Panc1 (cell line): ENCODE measurements at regions not wholly inside any gene's neighbourhood (a gene's known extent, or its start where the extent isn't known, plus 50 kb on each side); places are given as distances from the start of the nearest gene placed in this dataset.

ENCODE experiments used
- ATAC-seq: fragments of 200-7000 bp; cut with Tn5 transposase; 2 replicates; pipeline ENCODE4 v1.9.1; 2020; ENCODE audit warnings: mild to moderate bottlenecking, moderate library complexity
- BruUV-seq: library from RNA; stranded (reverse); fragments of 400-500 nt; replicated peaks from 2 replicates; lab custom pipeline; 2021; lab: Mats Ljungman, UMichigan
- CTCF ChIA-PET: fragments of 300-600 bp; sonication (Branson Sonifier 250); formaldehyde crosslinking; loops from one replicate; lab custom pipeline; 2022; ENCODE audit warnings: antibody characterized with exemption; lab: Charles Lee
- POLR2A ChIA-PET: fragments of 300-600 bp; sonication (Branson Sonifier 250); formaldehyde crosslinking; loops from one replicate; lab custom pipeline; 2022; ENCODE audit warnings: antibody characterized with exemption; lab: Charles Lee
- DNase-seq: peaks from one replicate; pipeline ENCODE4 v3.0.0-alpha.2; 2010; ENCODE audit warnings: low read depth, low spot score
- H3K27ac ChIP-seq: 2 replicates; pipeline ENCODE4 v1.5.1; 2011; ENCODE audit warnings: mild to moderate bottlenecking, low read length, inconsistent platforms
- H3K27me3 ChIP-seq: fragments of 200-500 bp; sonication (Bioruptor generic); 2 replicates; pipeline ENCODE4 v1.6.0; 2014; ENCODE audit warnings: low read length, inconsistent platforms; ENCODE audit not compliant: control insufficient read depth, insufficient read depth
- H3K36me3 ChIP-seq: fragments of 200-500 bp; sonication (Bioruptor generic); 2 replicates; pipeline ENCODE4 v1.5.1; 2014; ENCODE audit warnings: inconsistent platforms, mild to moderate bottlenecking, low read length, moderate library complexity; ENCODE audit not compliant: control insufficient read depth, insufficient read depth
- H3K4me1 ChIP-seq: 2 replicates; pipeline ENCODE4 v1.5.1; 2011; ENCODE audit warnings: inconsistent platforms, mild to moderate bottlenecking, low read length, moderate library complexity; ENCODE audit not compliant: control insufficient read depth, insufficient read depth
- H3K4me3 ChIP-seq, 2 experiments: 2 replicates each; pipeline ENCODE4 v1.5.1; 2011 to 2012; ENCODE audit warnings: low read depth in 2 of 2, low read length in 2 of 2, mild to moderate bottlenecking in 2 of 2, inconsistent platforms in 1 of 2, moderate library complexity in 1 of 2
- H3K9me3 ChIP-seq: fragments of 200-500 bp; sonication (Bioruptor generic); 2 replicates; pipeline ENCODE4 v1.5.1; 2014; ENCODE audit warnings: low read depth, mild to moderate bottlenecking, inconsistent platforms, low read length, moderate library complexity; ENCODE audit not compliant: control insufficient read depth, insufficient read depth
- CTCF ChIP-seq: fragments of 450-650 bp; IDR thresholded peaks from 2 replicates; pipeline ENCODE4 v1.5.1; 2017; ENCODE audit warnings: mild to moderate bottlenecking
- POLR2AphosphoS5 ChIP-seq: IDR thresholded peaks from 2 replicates; pipeline ENCODE4 v1.6.1; 2012; ENCODE audit warnings: mild to moderate bottlenecking, low read depth, low read length, moderate library complexity
- REST ChIP-seq, 2 experiments: IDR thresholded peaks; 2 replicates each; pipeline ENCODE4 v1.6.1; 2011 to 2012; ENCODE audit warnings: low read depth in 2 of 2, control low read depth in 1 of 2, low read length in 1 of 2, mild to moderate bottlenecking in 1 of 2, moderate library complexity in 1 of 2; ENCODE audit not compliant: insufficient read depth in 1 of 2
- SIN3A ChIP-seq: IDR thresholded peaks from 2 replicates; pipeline ENCODE4 v1.6.1; 2012; ENCODE audit warnings: low read depth, mild to moderate bottlenecking, low read length, moderate library complexity, borderline replicate concordance; ENCODE audit not compliant: insufficient read depth
- TCF7L2 ChIP-seq: IDR thresholded peaks from 2 replicates; pipeline ENCODE4 v1.6.1; 2011; ENCODE audit warnings: mild to moderate bottlenecking, low read depth, low read length, inconsistent platforms
- in situ Hi-C: cut with HindIII; loops from 2 replicates; pipeline ENCODE4 v1.10.0; 2016; ENCODE audit warnings: low sequenced_read_pairs, low pct_unique_long_range_greater_than_20kb
- intact Hi-C: fragments of 100-400 bp; cut with micrococcal nuclease; formaldehyde crosslinking; loops from one replicate; pipeline ENCODE4 v1.10.0; 2022; ENCODE audit not compliant: unreplicated experiment

- in situ Hi-C loops = no loop called here
- intact Hi-C loops = no loop called here
- BruUV-seq = no TSS peak
- POLR2A ChIA-PET = no interaction called here
- H3K36me3 ChIP-seq = no peaks in the 10 kb centered on the region
- no peak overlapping the region for H3K27ac ChIP-seq
- ATAC-seq (no peak), DNase-seq (no peak)
- no peaks in the 10 kb centered on the region for H3K4me1 ChIP-seq
- no peaks in the 10 kb centered on the region for H3K9me3 ChIP-seq
- TF ChIP-seq POLR2AphosphoS5 (no peak), REST (IDR thresholded peaks at IDR 0.05; ENCODE audit: insufficient read depth in 1 of 2, low read depth in 2 of 2, low read length in 1 of 2) (no peak), CTCF (no peak), TCF7L2 (no peak), SIN3A (no peak)
- CTCF ChIA-PET = no interaction called here
- no peak overlapping the region for H3K4me3 ChIP-seq
- no peaks in the 10 kb centered on the region for H3K27me3 ChIP-seq
These were observed 332.5 kb downstream of the C4orf33 start for GRCh38 chr4:129428454-129428853.

- no peak overlapping the region for H3K27ac ChIP-seq
- no peaks in the 10 kb centered on the region for H3K4me1 ChIP-seq
- H3K27me3 ChIP-seq = no peaks in the 10 kb centered on the region
- no peaks in the 10 kb centered on the region for H3K36me3 ChIP-seq
- BruUV-seq = no TSS peak
- no peak overlapping the region for H3K4me3 ChIP-seq
- H3K9me3 ChIP-seq = no peaks in the 10 kb centered on the region
- DNase-seq (no peak), ATAC-seq (no peak)
- CTCF ChIA-PET = no interaction called here
- POLR2A ChIA-PET = no interaction called here
- no peak for TF ChIP-seq TCF7L2
- in situ Hi-C loops = no loop called here
- intact Hi-C loops = no loop called here
These were observed 333.8 kb downstream of the C4orf33 start for GRCh38 chr4:129429581-129430320.

- no peaks in the 10 kb centered on the region for H3K27me3 ChIP-seq
- no TSS peak for BruUV-seq
- ChIA-PET POLR2A (no interaction called here), CTCF (no interaction called here)
- no peaks in the 10 kb centered on the region for H3K4me1 ChIP-seq
- no peak for TF ChIP-seq REST (IDR thresholded peaks at IDR 0.05; ENCODE audit: insufficient read depth in 1 of 2, low read depth in 2 of 2, low read length in 1 of 2)
- DNase-seq (no peak), ATAC-seq (no peak)
- H3K9me3 ChIP-seq = no peaks in the 10 kb centered on the region
- in situ Hi-C loops (no loop called here), intact Hi-C loops (no loop called here)
- H3K27ac ChIP-seq = no peak overlapping the region
- H3K36me3 ChIP-seq = no peaks in the 10 kb centered on the region
- no peak overlapping the region for H3K4me3 ChIP-seq
These were observed 341.4 kb downstream of the C4orf33 start for GRCh38 chr4:129437347-129437746.
